GM19397 (cell line): ENCODE measurements at regions not wholly inside any gene's neighbourhood (a gene's known extent, or its start where the extent isn't known, plus 50 kb on each side); places are given as distances from the start of the nearest gene placed in this dataset.

Experiments
- ATAC-seq: cut with Tn5 transposase; IDR thresholded peaks from one replicate; pipeline ENCODE4 v1.9.1; 2021; ENCODE audit warnings: mild to moderate bottlenecking, moderate library complexity; ENCODE audit not compliant: unreplicated experiment

GRCh38 chr1:232263452-232263851 is 366.5 kb downstream of the SIPA1L2 start:
- no peak for ATAC-seq

GRCh38 chr1:232262991-232263390 is 366.9 kb downstream of the SIPA1L2 start:
- no peak for ATAC-seq

GRCh38 chr1:232260861-232261260 is 369.1 kb downstream of the SIPA1L2 start:
- ATAC-seq = no peak

GRCh38 chr1:232260045-232260444 is 369.9 kb downstream of the SIPA1L2 start:
- no peak for ATAC-seq

- no peak for ATAC-seq
Observed at GRCh38 chr1:232259333-232259732, 370.6 kb downstream of the SIPA1L2 start.

- no peak for ATAC-seq
Observed at GRCh38 chr1:232252546-232253118, 377.3 kb downstream of the SIPA1L2 start.

GRCh38 chr1:232250838-232251237 is 379.1 kb downstream of the SIPA1L2 start:
- no peak for ATAC-seq

- ATAC-seq = no peak
Observed at GRCh38 chr1:232249861-232250777, 379.8 kb downstream of the SIPA1L2 start.

GRCh38 chr1:232249339-232249738 is 380.6 kb downstream of the SIPA1L2 start:
- ATAC-seq = no peak

- no peak for ATAC-seq
Observed at GRCh38 chr1:232248276-232248820, 381.6 kb downstream of the SIPA1L2 start.

- ATAC-seq = no peak
Observed at GRCh38 chr1:232247669-232248068, 382.3 kb downstream of the SIPA1L2 start.

- no peak for ATAC-seq
Observed at GRCh38 chr1:232244426-232244825, 385.5 kb downstream of the SIPA1L2 start.

GRCh38 chr1:232239998-232240397 is 389.9 kb downstream of the SIPA1L2 start:
- ATAC-seq = no peak

GRCh38 chr1:232239522-232239921 is 390.4 kb downstream of the SIPA1L2 start:
- ATAC-seq = no peak

GRCh38 chr1:232238009-232238408 is 391.9 kb downstream of the SIPA1L2 start:
- no peak for ATAC-seq

GRCh38 chr1:232227306-232227705 is 402.6 kb downstream of the SIPA1L2 start:
- ATAC-seq = no peak

- ATAC-seq = no peak
Observed at GRCh38 chr1:232226197-232226712, 403.7 kb downstream of the SIPA1L2 start.

GRCh38 chr1:232225336-232226131 is 404.4 kb downstream of the SIPA1L2 start:
- no peak for ATAC-seq

GRCh38 chr1:232223887-232224286 is 406.0 kb downstream of the SIPA1L2 start:
- no peak for ATAC-seq

- ATAC-seq = no peak
Observed at GRCh38 chr1:232223183-232223708, 406.7 kb downstream of the SIPA1L2 start.

GRCh38 chr1:232222614-232223013 is 407.3 kb downstream of the SIPA1L2 start:
- no peak for ATAC-seq
